Activated CD8-positive, alpha-beta memory T cell treated with anti-CD3 and anti-CD28 coated beads for 36 hours (primary cell): ENCODE measurements at regions not wholly inside any gene's neighbourhood (a gene's known extent, or its start where the extent isn't known, plus 50 kb on each side); places are given as distances from the start of the nearest gene placed in this dataset.

Experiments
- CTCF ChIA-PET: fragments of 350-600 bp; sonication (Branson Sonifier 250); formaldehyde crosslinking; loops from one replicate; lab custom pipeline; 2021; ENCODE audit warnings: antibody characterized with exemption; lab: Charles Lee
- POLR2A ChIA-PET: fragments of 350-600 bp; sonication (Branson Sonifier 250); formaldehyde crosslinking; loops from one replicate; lab custom pipeline; 2021; ENCODE audit warnings: antibody characterized with exemption; lab: Charles Lee

GRCh38 chr18:73621091-73621490 lies 526.5 kb downstream of the FBXO15 start:
- ChIA-PET CTCF (no interaction called here), POLR2A (no interaction called here)

- ChIA-PET POLR2A (no interaction called here), CTCF (no interaction called here)
These were observed 529.7 kb downstream of the FBXO15 start for GRCh38 chr18:73617981-73618380.

GRCh38 chr18:73615506-73615905 lies 532.1 kb downstream of the FBXO15 start:
- ChIA-PET POLR2A (no interaction called here), CTCF (no interaction called here)

GRCh38 chr18:73614812-73615211 lies 532.8 kb downstream of the FBXO15 start:
- CTCF ChIA-PET, result no interaction called here

GRCh38 chr18:73613706-73614340 lies 533.8 kb downstream of the FBXO15 start:
- CTCF ChIA-PET, result no interaction called here
- POLR2A ChIA-PET, result no interaction called here

More at GRCh38 chr18:73614812-73615211, 532.8 kb downstream of the FBXO15 start:
- POLR2A ChIA-PET, result no interaction called here

GRCh38 chr18:73597832-73598615 lies 549.6 kb downstream of the FBXO15 start:
- ChIA-PET CTCF (no interaction called here), POLR2A (no interaction called here)

GRCh38 chr18:73594749-73595148 lies 552.9 kb downstream of the FBXO15 start:
- ChIA-PET CTCF (no interaction called here), POLR2A (no interaction called here)

GRCh38 chr18:73593207-73593606 lies 554.4 kb downstream of the FBXO15 start:
- POLR2A ChIA-PET, result no interaction called here
- CTCF ChIA-PET, result no interaction called here

- CTCF ChIA-PET, result no interaction called here
These were observed 556.7 kb downstream of the FBXO15 start for GRCh38 chr18:73590950-73591349.

GRCh38 chr18:73579698-73580097 lies 567.9 kb downstream of the FBXO15 start:
- POLR2A ChIA-PET, result no interaction called here
- CTCF ChIA-PET, result no interaction called here

More at GRCh38 chr18:73590950-73591349, 556.7 kb downstream of the FBXO15 start:
- POLR2A ChIA-PET, result no interaction called here

- POLR2A ChIA-PET, result no interaction called here
- CTCF ChIA-PET, result no interaction called here
These were observed 570.3 kb downstream of the FBXO15 start for GRCh38 chr18:73577365-73577764.

GRCh38 chr18:73563901-73564472 lies 583.6 kb downstream of the FBXO15 start:
- POLR2A ChIA-PET, result no interaction called here
- CTCF ChIA-PET, result no interaction called here

GRCh38 chr18:73563345-73563744 lies 584.3 kb downstream of the FBXO15 start:
- CTCF ChIA-PET, result no interaction called here

GRCh38 chr18:73556904-73557303 lies 590.7 kb downstream of the FBXO15 start:
- CTCF ChIA-PET, result no interaction called here
- POLR2A ChIA-PET, result no interaction called here

More at GRCh38 chr18:73563345-73563744, 584.3 kb downstream of the FBXO15 start:
- POLR2A ChIA-PET, result no interaction called here

- ChIA-PET CTCF (no interaction called here), POLR2A (no interaction called here)
These were observed 595.5 kb downstream of the FBXO15 start for GRCh38 chr18:73552171-73552570.

- CTCF ChIA-PET, result no interaction called here
- POLR2A ChIA-PET, result no interaction called here
These were observed 596.4 kb downstream of the FBXO15 start for GRCh38 chr18:73551211-73551610.

- CTCF ChIA-PET, result no interaction called here
- POLR2A ChIA-PET, result no interaction called here
These were observed 598.4 kb downstream of the FBXO15 start for GRCh38 chr18:73549236-73549635.

- ChIA-PET CTCF (no interaction called here), POLR2A (no interaction called here)
These were observed 602.2 kb downstream of the FBXO15 start for GRCh38 chr18:73545472-73545871.

GRCh38 chr18:73544617-73545016 lies 603.0 kb downstream of the FBXO15 start:
- ChIA-PET POLR2A (no interaction called here), CTCF (no interaction called here)

GRCh38 chr18:73544032-73544431 lies 603.6 kb downstream of the FBXO15 start:
- CTCF ChIA-PET, result no interaction called here
- POLR2A ChIA-PET, result no interaction called here

- ChIA-PET POLR2A (no interaction called here), CTCF (no interaction called here)
These were observed 611.6 kb downstream of the FBXO15 start for GRCh38 chr18:73535990-73536389.
